NCI-H82 treated with DMSO at 0.1 percent for 48 hours (cell line): ENCODE measurements at regions not wholly inside any gene's neighbourhood (a gene's known extent, or its start where the extent isn't known, plus 50 kb on each side); places are given as distances from the start of the nearest gene placed in this dataset.

ENCODE experiments used
- DNase-seq: peaks from one replicate; lab custom pipeline; 2025; ENCODE audit not compliant: unreplicated experiment; lab: John Stamatoyannopoulos, UW

- no peak for DNase-seq
Measured at GRCh38 chr14:100399052-100399849, 76.1 kb downstream of the SLC25A47 start.

- DNase-seq: no peak
Measured at GRCh38 chr14:100400115-100400514, 77.0 kb downstream of the SLC25A47 start.

GRCh38 chr14:100401031-100401692 lies 78.0 kb downstream of the SLC25A47 start:
- no peak for DNase-seq

GRCh38 chr14:100401792-100402191 lies 78.7 kb downstream of the SLC25A47 start:
- no peak for DNase-seq

- DNase-seq: no peak
Measured at GRCh38 chr14:100402631-100403030, 79.5 kb downstream of the SLC25A47 start.

GRCh38 chr14:100403105-100403504 lies 80.0 kb downstream of the SLC25A47 start:
- no peak for DNase-seq

GRCh38 chr14:100403802-100404365 lies 80.7 kb downstream of the SLC25A47 start:
- no peak for DNase-seq

- DNase-seq: no peak
Measured at GRCh38 chr14:100404419-100404818, 81.3 kb downstream of the SLC25A47 start.

- no peak for DNase-seq
Measured at GRCh38 chr14:100405760-100406455, 82.8 kb downstream of the SLC25A47 start.

- no peak for DNase-seq
Measured at GRCh38 chr14:100406505-100407131, 83.5 kb downstream of the SLC25A47 start.

- no peak for DNase-seq
Measured at GRCh38 chr14:100407376-100408102, 84.4 kb downstream of the SLC25A47 start.

GRCh38 chr14:100408350-100409002 lies 85.3 kb downstream of the SLC25A47 start:
- no peak for DNase-seq

- no peak for DNase-seq
Measured at GRCh38 chr14:100409003-100409360, 85.8 kb downstream of the SLC25A47 start.

- no peak for DNase-seq
Measured at GRCh38 chr14:100409651-100410050, 86.5 kb downstream of the SLC25A47 start.

- DNase-seq: no peak
Measured at GRCh38 chr14:100410056-100410565, 87.0 kb downstream of the SLC25A47 start.

GRCh38 chr14:100413699-100414098 lies 90.6 kb downstream of the SLC25A47 start:
- no peak for DNase-seq

- no peak for DNase-seq
Measured at GRCh38 chr14:100415226-100415625, 92.1 kb downstream of the SLC25A47 start.

GRCh38 chr14:100416081-100416680 lies 93.0 kb downstream of the SLC25A47 start:
- DNase-seq: no peak
